SK-N-SH (cell line): ENCODE measurements at regions not wholly inside any gene's neighbourhood (a gene's known extent, or its start where the extent isn't known, plus 50 kb on each side); places are given as distances from the start of the nearest gene placed in this dataset.

ENCODE experiments used
- CTCF ChIA-PET: fragments of 300-600, 350-600 bp; formaldehyde crosslinking; extraction: SDS; loops from one replicate; lab custom pipeline; 2021; lab: Yijun Ruan, JAX
- POLR2A ChIA-PET: fragments of 350-600 bp; sonication (Branson Sonifier 250); formaldehyde crosslinking; extraction: SDS; loops from one replicate; lab custom pipeline; 2020; ENCODE audit warnings: antibody characterized with exemption, inconsistent platforms; lab: Yijun Ruan, JAX
- DNase-seq: peaks from one replicate; pipeline ENCODE4 v3.0.0; 2012
- H2AFZ ChIP-seq: fragments of 200-600 bp; sonication (generic); 2 replicates; pipeline ENCODE4 v1.8.1; 2016; ENCODE audit warnings: antibody characterized with exemption, mild to moderate bottlenecking, low read depth
- H3F3A ChIP-seq: fragments of 200-600 bp; sonication (generic); replicated peaks from 2 replicates; pipeline ENCODE3; 2016; ENCODE audit warnings: antibody characterized with exemption, mild to moderate bottlenecking; ENCODE audit not compliant: insufficient read depth
- H3K27ac ChIP-seq, 2 experiments: fragments of 200-500 bp in 1 of 2; fragments of 200-600 bp in 1 of 2; sonication (Bioruptor generic) in 1 of 2; sonication (generic), shearing (Covaris generic) in 1 of 2; 2 replicates each; pipeline versions ENCODE4 v1.5.1 to v1.6.1; 2014 to 2016; ENCODE audit warnings: low read depth in 2 of 2, inconsistent platforms in 1 of 2, low read length in 1 of 2, mild to moderate bottlenecking in 1 of 2, mixed read lengths in 1 of 2
- H3K27me3 ChIP-seq: fragments of 200-600 bp; sonication (generic), shearing (Covaris generic); 2 replicates; pipeline ENCODE4 v1.6.1; 2016; ENCODE audit warnings: mixed run types; ENCODE audit not compliant: insufficient read depth
- H3K36me3 ChIP-seq, 2 experiments: fragments of 200-500 bp in 1 of 2; fragments of 200-600 bp in 1 of 2; sonication (Bioruptor generic) in 1 of 2; sonication (generic) in 1 of 2; replicated peaks in 1 of 2; 2 replicates each; pipeline versions ENCODE3 to v1.5.1; 2014 to 2016; ENCODE audit warnings: low read length in 1 of 2, mild to moderate bottlenecking in 1 of 2; ENCODE audit not compliant: insufficient read depth in 2 of 2, control insufficient read depth in 1 of 2
- H3K4me1 ChIP-seq, 2 experiments: fragments of 200-500 bp in 1 of 2; fragments of 200-600 bp in 1 of 2; sonication (Bioruptor generic) in 1 of 2; sonication (generic), shearing (Covaris generic) in 1 of 2; 2 replicates each; pipeline versions ENCODE4 v1.5.1 to v1.6.1; 2014 to 2016; ENCODE audit warnings: low read depth in 1 of 2, low read length in 1 of 2, mixed run types in 1 of 2; ENCODE audit not compliant: insufficient read depth in 2 of 2, control insufficient read depth in 1 of 2
- H3K4me2 ChIP-seq: fragments of 200-600 bp; sonication (generic), shearing (Covaris generic); 2 replicates; pipeline ENCODE4 v1.6.1; 2017; ENCODE audit warnings: mixed run types
- H3K4me3 ChIP-seq, 2 experiments: fragments of 200-500 bp in 1 of 2; fragments of 200-600 bp in 1 of 2; sonication (Bioruptor generic) in 1 of 2; sonication (generic), shearing (Covaris generic) in 1 of 2; 2 replicates each; pipeline versions ENCODE4 v1.5.1 to v1.8.1; 2014 to 2016; ENCODE audit warnings: low read depth in 2 of 2, inconsistent platforms in 1 of 2, low read length in 1 of 2, mild to moderate bottlenecking in 1 of 2, mixed read lengths in 1 of 2, moderate library complexity in 1 of 2
- H3K79me2 ChIP-seq: fragments of 200-600 bp; sonication (generic); 2 replicates; pipeline ENCODE4 v1.8.1; 2017; ENCODE audit warnings: mild to moderate bottlenecking; ENCODE audit not compliant: insufficient read depth
- H3K9ac ChIP-seq: fragments of 200-600 bp; sonication (generic); 2 replicates; pipeline ENCODE4 v1.6.1; 2017; ENCODE audit warnings: mixed run types
- H3K9me2 ChIP-seq: fragments of 200-600 bp; sonication (generic); 2 replicates; pipeline ENCODE4 v1.6.1; 2017; ENCODE audit warnings: mixed run types
- H3K9me3 ChIP-seq: fragments of 200-600 bp; sonication (generic); 2 replicates; pipeline ENCODE4 v1.6.1; 2017; ENCODE audit warnings: mixed run types, mild to moderate bottlenecking, moderate library complexity
- H4K20me1 ChIP-seq: fragments of 200-600 bp; sonication (generic); 2 replicates; pipeline ENCODE4 v1.6.1; 2017; ENCODE audit warnings: mild to moderate bottlenecking, mixed run types; ENCODE audit not compliant: insufficient read depth
- ELF1 ChIP-seq: IDR thresholded peaks from 2 replicates; pipeline ENCODE4 v1.4.0; 2012
- EP300 ChIP-seq, 2 experiments: IDR thresholded peaks; 2 replicates each; pipeline versions ENCODE4 v1.4.0 to v1.6.1; 2012; ENCODE audit warnings: borderline replicate concordance in 1 of 2, low read depth in 1 of 2, low read length in 1 of 2
- EZH2phosphoT487 ChIP-seq: fragments of 200-600 bp; sonication (generic); IDR thresholded peaks from 2 replicates; pipeline ENCODE4 v1.6.1; 2017; ENCODE audit warnings: low read depth, mixed run types, mild to moderate bottlenecking, antibody characterized with exemption, moderate library complexity, borderline replicate concordance
- GABPA ChIP-seq: IDR thresholded peaks from 2 replicates; pipeline ENCODE4 v1.4.0; 2012; ENCODE audit warnings: low read depth, mild to moderate bottlenecking
- MEF2A ChIP-seq: IDR thresholded peaks from 2 replicates; pipeline ENCODE4 v1.4.0; 2012; ENCODE audit warnings: low read depth, borderline replicate concordance
- NFIC ChIP-seq: IDR thresholded peaks from 2 replicates; pipeline ENCODE4 v1.4.0; 2012; ENCODE audit warnings: borderline replicate concordance
- NRF1 ChIP-seq: IDR thresholded peaks from 2 replicates; pipeline ENCODE4 v1.6.1; 2012; ENCODE audit warnings: low read depth, mild to moderate bottlenecking, low read length
- RXRA ChIP-seq: IDR thresholded peaks from 2 replicates; pipeline ENCODE4 v1.4.0; 2012; ENCODE audit warnings: low read depth, mild to moderate bottlenecking, borderline replicate concordance
- SIN3A ChIP-seq: IDR thresholded peaks from 2 replicates; pipeline ENCODE4 v1.6.1; 2012; ENCODE audit warnings: low read depth, mild to moderate bottlenecking, low read length, moderate library complexity, borderline replicate concordance
- TAF1 ChIP-seq: IDR thresholded peaks from 2 replicates; pipeline ENCODE4 v1.6.1; 2012; ENCODE audit warnings: low read depth, mild to moderate bottlenecking, low read length, moderate library complexity, borderline replicate concordance
- TCF12 ChIP-seq: IDR thresholded peaks from 2 replicates; pipeline ENCODE4 v1.4.0; 2012
- YY1 ChIP-seq: IDR thresholded peaks from 2 replicates; pipeline ENCODE4 v1.4.0; 2012; ENCODE audit warnings: low read depth, mild to moderate bottlenecking
- WGBS: methylation state at CpG from one replicate; pipeline ENCODE4 v1.1.6; 2017; ENCODE audit warnings: low lambda C conversion rate; 5-methylcytosine and 5-hydroxymethylcytosine counted together
- TF ChIP-seq, protein P1 (sequence below): IDR thresholded peaks from 2 replicates; pipeline ENCODE4 v1.4.0; 2012; ENCODE audit warnings: low read depth, borderline replicate concordance
- TF ChIP-seq, protein P2 (sequence below): IDR thresholded peaks from 2 replicates; pipeline ENCODE4; 2012
- TF ChIP-seq, protein P3 (sequence below): fragments of 150-350 bp; IDR thresholded peaks from 2 replicates; pipeline ENCODE4 v1.6.1; 2016; ENCODE audit warnings: mild to moderate bottlenecking, low read depth, low read length
- TF ChIP-seq, protein P4 (sequence below): IDR thresholded peaks from 2 replicates; pipeline ENCODE4 v1.4.0; 2012; ENCODE audit warnings: low read depth
- TF ChIP-seq, protein P5 (sequence below): IDR thresholded peaks from 2 replicates; pipeline ENCODE4 v1.4.0; 2012; ENCODE audit warnings: low read depth, borderline replicate concordance

DNA sequence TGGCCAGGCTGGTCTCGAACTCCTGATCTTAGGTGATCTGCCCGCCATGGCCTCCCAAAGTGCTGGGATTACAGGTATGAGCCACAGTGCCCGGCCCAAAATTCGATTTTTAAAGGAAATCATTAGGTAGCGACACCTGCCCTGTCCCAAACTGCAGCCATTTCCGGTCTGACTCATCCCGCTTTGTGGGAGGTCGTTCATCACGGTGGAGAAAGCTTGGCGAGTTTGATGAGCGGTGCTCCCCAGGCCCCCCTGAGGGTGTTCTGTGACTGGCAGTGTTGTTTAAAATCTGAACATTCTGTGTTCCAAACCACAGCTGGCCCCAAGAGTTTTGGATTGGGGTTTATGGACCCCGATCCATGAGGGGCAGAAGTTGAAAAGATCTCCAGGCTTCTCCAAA lies 53.0 kb upstream of the GLI2 start:
- Histone ChIP-seq H3K27me3 (0 out of 2 replicates have a peak, but pooled peaks cover 6% of the 10 kb centered on the region), H3F3A (peaks cover 10% of the 10 kb centered on the region), H3K4me3 (no peak overlapping the region), H3K79me2 (no peaks in the 10 kb centered on the region), H3K9ac (no peak overlapping the region), H3K36me3 (no peaks in the 10 kb centered on the region), H3K9me3 (no peaks in the 10 kb centered on the region), H3K27ac (no peak overlapping the region), H3K9me2 (no peaks in the 10 kb centered on the region), H3K4me1 (peaks cover 0 to 10% of the 10 kb centered on the region in 2 experiments; a peak in 2 of 4 replicates), H3K4me2 (no peak overlapping the region), H4K20me1 (no peaks in the 10 kb centered on the region), H2AFZ (no peak overlapping the region)
- WGBS, result 59% methylated on average over 12 of the region's 12 CpGs
- no peak for DNase-seq
- ChIA-PET CTCF (interaction anchor here (0.8 to 11.7 kb wide), 7 partner anchors 11 to 1042 kb away, joined by 3 to 167 read pairs (median 6); no protein-coding TSS in a partner anchor), POLR2A (no interaction called here)
- TF ChIP-seq GABPA, result no peak
- TF ChIP-seq RXRA, result no peak
- no peak for TF ChIP-seq TCF12
- TF ChIP-seq, protein P1, sequence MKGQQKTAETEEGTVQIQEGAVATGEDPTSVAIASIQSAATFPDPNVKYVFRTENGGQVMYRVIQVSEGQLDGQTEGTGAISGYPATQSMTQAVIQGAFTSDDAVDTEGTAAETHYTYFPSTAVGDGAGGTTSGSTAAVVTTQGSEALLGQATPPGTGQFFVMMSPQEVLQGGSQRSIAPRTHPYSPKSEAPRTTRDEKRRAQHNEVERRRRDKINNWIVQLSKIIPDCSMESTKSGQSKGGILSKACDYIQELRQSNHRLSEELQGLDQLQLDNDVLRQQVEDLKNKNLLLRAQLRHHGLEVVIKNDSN, result no peak
- TF ChIP-seq NFIC, result no peak
- TF ChIP-seq, protein P2, sequence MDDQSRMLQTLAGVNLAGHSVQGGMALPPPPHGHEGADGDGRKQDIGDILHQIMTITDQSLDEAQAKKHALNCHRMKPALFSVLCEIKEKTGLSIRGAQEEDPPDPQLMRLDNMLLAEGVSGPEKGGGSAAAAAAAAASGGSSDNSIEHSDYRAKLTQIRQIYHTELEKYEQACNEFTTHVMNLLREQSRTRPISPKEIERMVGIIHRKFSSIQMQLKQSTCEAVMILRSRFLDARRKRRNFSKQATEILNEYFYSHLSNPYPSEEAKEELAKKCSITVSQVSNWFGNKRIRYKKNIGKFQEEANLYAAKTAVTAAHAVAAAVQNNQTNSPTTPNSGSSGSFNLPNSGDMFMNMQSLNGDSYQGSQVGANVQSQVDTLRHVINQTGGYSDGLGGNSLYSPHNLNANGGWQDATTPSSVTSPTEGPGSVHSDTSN, result no peak
- no peak for TF ChIP-seq EP300 (IDR thresholded peaks at IDR 0.05; ENCODE audit: borderline replicate concordance in 1 of 2, low read depth in 1 of 2, low read length in 1 of 2)
- no peak for TF ChIP-seq ELF1
- no peak for TF ChIP-seq YY1
- no peak for TF ChIP-seq TAF1
- TF ChIP-seq, protein P3, sequence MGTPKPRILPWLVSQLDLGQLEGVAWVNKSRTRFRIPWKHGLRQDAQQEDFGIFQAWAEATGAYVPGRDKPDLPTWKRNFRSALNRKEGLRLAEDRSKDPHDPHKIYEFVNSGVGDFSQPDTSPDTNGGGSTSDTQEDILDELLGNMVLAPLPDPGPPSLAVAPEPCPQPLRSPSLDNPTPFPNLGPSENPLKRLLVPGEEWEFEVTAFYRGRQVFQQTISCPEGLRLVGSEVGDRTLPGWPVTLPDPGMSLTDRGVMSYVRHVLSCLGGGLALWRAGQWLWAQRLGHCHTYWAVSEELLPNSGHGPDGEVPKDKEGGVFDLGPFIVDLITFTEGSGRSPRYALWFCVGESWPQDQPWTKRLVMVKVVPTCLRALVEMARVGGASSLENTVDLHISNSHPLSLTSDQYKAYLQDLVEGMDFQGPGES, result no peak
- TF ChIP-seq, protein P4, sequence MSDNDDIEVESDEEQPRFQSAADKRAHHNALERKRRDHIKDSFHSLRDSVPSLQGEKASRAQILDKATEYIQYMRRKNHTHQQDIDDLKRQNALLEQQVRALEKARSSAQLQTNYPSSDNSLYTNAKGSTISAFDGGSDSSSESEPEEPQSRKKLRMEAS, result no peak
- TF ChIP-seq SIN3A, result no peak
- no peak for TF ChIP-seq MEF2A

DNA sequence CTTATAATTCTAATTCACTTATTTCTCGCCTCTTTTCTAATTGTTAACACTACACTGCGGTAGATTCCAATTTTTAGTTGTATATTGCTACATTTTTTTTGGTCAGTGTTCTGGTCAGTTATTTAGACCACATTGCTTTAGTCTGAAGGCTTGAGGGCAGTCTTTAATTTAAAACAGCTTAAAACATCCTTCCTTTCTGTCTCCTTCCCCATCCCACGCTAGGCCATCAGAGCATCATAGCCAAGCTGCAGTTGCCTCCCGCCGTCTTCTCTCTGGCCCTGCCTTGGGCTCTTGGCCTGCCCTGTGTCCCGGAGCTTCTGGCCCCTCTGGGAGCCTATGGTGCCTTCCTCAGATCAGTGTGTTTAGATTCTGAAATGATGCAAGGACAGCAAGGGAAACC lies 52.6 kb upstream of the GLI2 start:
- H3K9me2 ChIP-seq, result no peaks in the 10 kb centered on the region
- POLR2A ChIA-PET, result no interaction called here
- CTCF ChIA-PET, result interaction anchor here (1.8 to 11.7 kb wide), 4 partner anchors 12 to 396 kb away, joined by 6 to 167 read pairs (median 68); no protein-coding TSS in a partner anchor
- H2AFZ ChIP-seq, result no peak overlapping the region
- peaks cover 0 to 6% of the 10 kb centered on the region in 2 experiments; a peak in 2 of 4 replicates for H3K4me1 ChIP-seq
- H3K9me3 ChIP-seq, result no peaks in the 10 kb centered on the region
- no peak overlapping the region for H3K4me2 ChIP-seq
- H3K36me3 ChIP-seq, result no peaks in the 10 kb centered on the region
- H3K27me3 ChIP-seq, result 0 out of 2 replicates have a peak, but pooled peaks cover 6% of the 10 kb centered on the region
- H3K4me3 ChIP-seq, result no peak overlapping the region
- no peak overlapping the region for H3K27ac ChIP-seq
- H4K20me1 ChIP-seq, result no peaks in the 10 kb centered on the region
- H3K9ac ChIP-seq, result no peak overlapping the region
- no peaks in the 10 kb centered on the region for H3K79me2 ChIP-seq
- no peak for DNase-seq
- H3F3A ChIP-seq, result peaks cover 8% of the 10 kb centered on the region
- 76% methylated on average over 6 of the region's 6 CpGs for WGBS
- TF ChIP-seq TCF12 (no peak), ELF1 (no peak), EZH2phosphoT487 (no peak), NRF1 (no peak)
- TF ChIP-seq, protein P5, sequence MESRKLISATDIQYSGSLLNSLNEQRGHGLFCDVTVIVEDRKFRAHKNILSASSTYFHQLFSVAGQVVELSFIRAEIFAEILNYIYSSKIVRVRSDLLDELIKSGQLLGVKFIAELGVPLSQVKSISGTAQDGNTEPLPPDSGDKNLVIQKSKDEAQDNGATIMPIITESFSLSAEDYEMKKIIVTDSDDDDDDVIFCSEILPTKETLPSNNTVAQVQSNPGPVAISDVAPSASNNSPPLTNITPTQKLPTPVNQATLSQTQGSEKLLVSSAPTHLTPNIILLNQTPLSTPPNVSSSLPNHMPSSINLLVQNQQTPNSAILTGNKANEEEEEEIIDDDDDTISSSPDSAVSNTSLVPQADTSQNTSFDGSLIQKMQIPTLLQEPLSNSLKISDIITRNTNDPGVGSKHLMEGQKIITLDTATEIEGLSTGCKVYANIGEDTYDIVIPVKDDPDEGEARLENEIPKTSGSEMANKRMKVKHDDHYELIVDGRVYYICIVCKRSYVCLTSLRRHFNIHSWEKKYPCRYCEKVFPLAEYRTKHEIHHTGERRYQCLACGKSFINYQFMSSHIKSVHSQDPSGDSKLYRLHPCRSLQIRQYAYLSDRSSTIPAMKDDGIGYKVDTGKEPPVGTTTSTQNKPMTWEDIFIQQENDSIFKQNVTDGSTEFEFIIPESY, result no peak
